AG08395 (cell line): ENCODE measurements at regions not wholly inside any gene's neighbourhood (a gene's known extent, or its start where the extent isn't known, plus 50 kb on each side); places are given as distances from the start of the nearest gene placed in this dataset.
"Not testable (repeated sequence)": the region's sequence is repeated elsewhere in the genome, so short reads cannot be mapped to it uniquely, and the experiment has no call there.

Experiments used
- DNase-seq: peaks from one replicate; pipeline ENCODE4 v3.0.0; 2012; ENCODE audit warnings: mixed read lengths, low spot score

DNA sequence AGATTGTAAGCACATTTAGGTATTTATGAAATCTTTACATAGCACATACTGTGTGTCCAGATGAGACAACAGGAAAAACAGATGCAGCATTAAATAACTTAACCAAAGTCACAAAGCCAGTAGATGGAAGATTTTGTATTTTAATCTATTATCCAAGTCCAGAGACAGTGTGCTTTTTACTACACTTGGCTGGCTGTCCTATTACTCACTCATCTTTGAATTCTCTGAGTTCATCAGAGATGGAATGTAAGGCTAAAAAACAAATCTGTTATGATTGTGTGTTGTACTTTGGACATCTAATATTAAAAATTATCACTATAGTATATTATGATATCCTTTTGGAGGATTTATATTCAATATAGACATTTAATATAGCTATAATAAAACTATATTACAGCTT is 1189.4 kb downstream of the DSC3 start:
- no peak for DNase-seq

- DNase-seq, result no peak
These were observed 1193.4 kb downstream of the DSC3 start for GRCh38 chr18:29849144-29849543.

DNA sequence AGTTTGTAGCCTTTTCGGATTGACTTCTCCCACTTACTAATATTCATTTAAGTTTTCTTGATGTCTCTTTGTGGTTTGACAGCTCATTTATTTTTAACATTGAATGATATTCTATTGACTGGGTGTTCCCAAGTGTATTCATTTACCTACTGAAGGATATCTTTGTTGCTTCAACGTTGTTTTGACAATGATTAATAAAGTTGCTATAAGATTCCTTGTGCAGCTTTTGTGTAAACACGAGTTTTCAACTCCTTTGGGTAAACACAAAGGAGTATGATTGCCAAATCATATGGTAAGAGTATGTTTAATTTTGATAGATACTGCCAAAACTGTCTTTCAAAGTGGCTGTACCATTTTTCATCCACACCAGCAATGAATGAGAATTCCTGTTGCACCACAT is 1200.9 kb downstream of the DSC3 start:
- DNase-seq, result no peak

GRCh38 chr18:29840089-29840488 is 1202.5 kb downstream of the DSC3 start:
- no peak for DNase-seq

GRCh38 chr18:29838961-29839360 is 1203.6 kb downstream of the DSC3 start:
- DNase-seq, result not testable (repeated sequence)

DNA sequence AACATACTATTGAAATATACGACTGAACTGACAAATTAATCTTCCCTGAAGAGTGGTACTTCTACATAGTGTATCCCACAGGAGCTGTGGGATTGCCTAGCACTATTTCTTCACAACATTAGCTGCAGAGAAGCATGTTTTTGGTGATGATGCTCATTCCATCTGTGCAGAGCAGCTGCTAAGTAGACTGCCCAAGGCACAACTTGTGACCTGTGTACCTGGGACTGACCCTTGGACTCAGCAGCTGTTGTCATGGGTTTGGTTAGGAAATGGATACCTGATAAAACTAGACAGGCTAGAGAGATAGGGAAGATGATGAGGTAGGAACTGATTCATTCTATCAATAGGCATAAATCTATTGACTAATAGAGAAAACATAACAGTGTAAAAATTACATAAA is 1204.0 kb downstream of the DSC3 start:
- DNase-seq, result no peak

DNA sequence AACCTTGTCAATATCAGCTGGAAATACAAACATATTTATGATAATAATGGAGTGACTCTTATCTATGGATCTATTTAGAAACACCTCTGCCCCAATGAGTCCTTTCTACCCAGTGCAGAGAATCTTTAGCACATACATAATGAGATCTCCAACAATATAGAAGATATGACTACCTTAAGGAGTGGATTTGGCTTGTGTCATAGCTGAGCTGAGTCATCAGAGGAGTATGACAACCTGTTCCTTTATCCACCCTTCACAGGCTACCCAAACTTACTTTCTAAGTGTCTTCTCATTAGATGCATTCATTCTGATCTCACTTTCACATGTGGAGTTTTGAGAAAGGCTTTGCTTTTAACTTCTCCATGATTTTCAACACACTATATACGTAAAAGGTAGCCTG is 1218.9 kb downstream of the DSC3 start:
- DNase-seq, result no peak

GRCh38 chr18:29821544-29821943 is 1221.0 kb downstream of the DSC3 start:
- no peak for DNase-seq

DNA sequence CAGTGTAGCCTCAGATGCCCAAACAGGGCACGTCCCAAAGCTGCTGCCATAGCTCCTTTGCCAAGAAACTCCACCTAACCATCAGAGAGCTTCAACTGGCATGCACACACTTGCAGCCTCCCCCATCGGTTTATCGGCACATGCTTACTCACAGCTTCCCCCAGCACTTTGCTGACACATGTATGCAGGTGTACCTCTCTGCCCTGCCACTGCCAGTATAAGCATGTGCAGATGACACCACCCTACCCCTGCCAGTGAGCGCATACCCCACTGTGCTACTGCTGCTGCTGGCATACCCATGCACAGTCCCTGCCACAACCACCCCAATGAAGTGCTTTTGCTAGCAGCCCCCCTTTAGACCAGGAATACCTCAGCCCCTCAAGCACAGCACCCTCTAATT is 1231.0 kb downstream of the DSC3 start:
- DNase-seq, result no peak

- no peak for DNase-seq
These were observed 1261.7 kb downstream of the DSC3 start for GRCh38 chr18:29780816-29781215.

DNA sequence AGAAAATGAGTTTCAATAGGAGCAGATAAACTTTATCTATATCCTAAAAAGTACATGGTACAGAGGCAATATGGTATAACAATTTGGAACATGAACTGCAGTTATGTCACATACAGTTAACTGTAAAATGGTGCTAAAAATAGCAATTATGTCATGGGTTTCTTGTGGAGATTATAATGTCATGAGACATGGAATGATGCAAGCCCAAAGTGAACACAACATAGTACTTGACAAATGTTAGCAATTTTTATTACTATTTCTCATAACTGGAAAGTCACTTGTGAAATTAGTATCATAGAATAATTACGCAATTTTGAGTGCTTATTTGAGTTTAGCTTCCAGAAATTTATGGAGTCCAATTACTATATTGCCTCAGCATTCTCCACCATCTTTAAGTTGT is 1263.4 kb downstream of the DSC3 start:
- DNase-seq, result no peak

DNA sequence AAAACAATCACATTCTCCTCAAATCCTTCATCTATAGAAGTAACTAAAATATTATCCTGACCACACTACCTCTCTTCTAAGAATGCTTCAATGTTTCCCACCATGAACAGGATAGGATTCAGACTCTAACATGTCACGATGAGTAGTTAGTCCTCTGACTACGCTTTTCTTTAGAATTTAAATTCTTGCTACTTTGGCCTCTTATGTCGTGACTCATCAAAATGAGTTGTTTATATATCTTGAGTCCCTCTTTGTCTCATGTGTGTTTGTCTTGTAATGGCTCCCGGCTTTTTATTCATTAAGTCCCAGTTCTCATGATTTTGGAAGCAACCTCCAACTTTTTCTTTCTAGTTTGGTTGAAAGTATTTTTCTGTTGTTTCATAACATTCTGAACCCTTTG is 1289.2 kb downstream of the DSC3 start:
- no peak for DNase-seq

- no peak for DNase-seq
These were observed 1292.8 kb downstream of the DSC3 start for GRCh38 chr18:29749704-29750103.

DNA sequence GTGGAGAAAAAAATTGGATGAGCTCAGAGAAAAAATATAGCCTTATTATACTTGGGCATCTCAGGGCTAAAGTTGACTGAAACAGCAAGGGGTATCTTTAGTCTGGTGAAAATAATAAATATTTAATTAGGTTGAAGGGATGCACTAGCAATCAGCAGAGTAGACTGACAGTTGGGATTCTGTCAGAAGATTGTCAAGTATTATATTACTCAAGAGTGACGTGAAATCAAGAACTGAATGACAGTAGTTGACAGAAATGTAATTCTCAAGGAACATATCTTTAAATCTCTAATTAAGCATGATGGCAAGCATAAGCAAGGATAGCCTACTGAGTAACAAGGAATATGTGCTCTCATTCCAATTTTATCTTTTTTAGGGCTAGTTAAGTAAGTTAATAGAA is 1301.1 kb downstream of the DSC3 start:
- DNase-seq, result no peak

GRCh38 chr18:29737620-29738019 is 1304.9 kb downstream of the DSC3 start:
- DNase-seq, result no peak

DNA sequence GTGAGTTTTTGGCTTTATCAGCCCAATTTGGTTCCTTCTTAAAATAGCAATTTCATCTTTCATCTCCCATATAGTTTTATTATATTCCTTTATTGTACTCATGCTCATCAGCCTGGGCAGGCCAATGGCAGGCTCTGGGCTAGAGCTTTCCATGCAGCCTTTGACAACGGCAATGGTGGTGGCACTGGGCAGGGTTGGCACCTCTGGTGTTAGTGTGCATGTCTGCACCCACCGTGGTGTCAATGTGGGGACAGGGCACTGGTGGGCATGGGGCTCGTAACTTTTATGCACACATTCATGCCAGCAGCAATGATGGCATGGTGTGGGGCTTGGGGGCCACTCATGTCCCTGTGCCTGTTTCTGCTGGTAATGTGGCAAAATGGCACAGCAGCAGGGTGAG is 1305.4 kb downstream of the DSC3 start:
- no peak for DNase-seq

- DNase-seq, result no peak
These were observed 1312.5 kb downstream of the DSC3 start for GRCh38 chr18:29730073-29730472.

DNA sequence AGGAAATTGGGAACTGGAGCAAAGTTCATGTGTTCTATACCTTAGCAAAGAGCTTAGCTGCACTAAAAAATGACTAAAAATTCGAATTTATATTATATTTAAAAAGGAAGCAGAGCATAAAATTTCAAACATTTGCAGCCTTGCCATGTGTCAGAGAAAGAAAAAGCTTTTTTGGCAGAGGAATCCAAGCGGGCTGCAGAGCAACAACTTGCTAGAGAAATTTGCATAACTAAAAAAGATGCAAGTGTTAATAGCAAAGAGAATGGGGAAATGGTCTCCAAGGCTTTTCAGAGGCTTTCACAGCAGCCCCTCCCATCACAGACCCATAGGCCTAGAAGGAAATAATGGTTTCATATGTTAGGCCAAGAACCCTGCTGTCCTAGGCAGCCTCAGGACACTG is 1315.9 kb downstream of the DSC3 start:
- DNase-seq, result no peak

DNA sequence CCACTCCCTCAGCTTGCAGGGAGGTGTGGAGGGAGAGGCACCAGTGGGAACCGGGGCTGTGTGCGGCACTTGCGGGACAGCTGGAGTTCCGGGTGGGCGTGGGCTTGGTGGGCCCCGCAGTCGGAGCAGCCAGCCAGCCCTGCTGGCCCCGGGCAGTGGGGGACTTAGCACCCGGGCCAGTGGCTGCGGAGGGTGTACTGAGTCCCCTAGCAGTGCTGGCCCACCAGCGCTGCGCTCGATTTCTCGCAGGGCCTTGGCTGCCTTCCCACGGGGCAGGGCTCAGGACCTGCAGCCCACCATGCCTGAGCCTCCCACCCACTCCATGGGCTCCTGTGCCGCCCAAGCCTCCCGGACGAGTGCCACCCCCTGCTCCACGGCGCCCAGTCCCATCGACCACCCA is 1319.1 kb downstream of the DSC3 start:
- DNase-seq, result not testable (repeated sequence)

- DNase-seq, result not testable (repeated sequence)
These were observed 1326.6 kb downstream of the DSC3 start for GRCh38 chr18:29715960-29716359.

DNA sequence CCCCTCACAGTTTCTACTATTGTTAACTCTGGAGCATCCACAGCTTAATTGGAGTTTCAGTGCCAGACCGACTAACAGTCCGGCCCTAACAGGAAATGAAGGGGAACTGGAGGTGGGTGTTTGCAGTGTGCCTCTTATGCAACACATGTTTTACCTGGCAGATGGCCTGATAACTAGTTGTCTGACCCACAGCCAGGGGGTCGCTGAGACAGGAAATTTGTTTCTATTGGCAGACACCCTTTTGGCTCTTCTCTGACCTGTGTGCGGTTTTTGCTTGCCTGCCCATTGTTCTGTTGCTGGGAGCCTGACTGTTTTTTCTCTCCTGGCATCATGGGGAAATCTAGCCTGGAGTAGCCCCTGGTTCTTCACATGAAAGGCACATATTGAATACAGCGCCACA is 1329.8 kb downstream of the DSC3 start:
- no peak for DNase-seq

DNA sequence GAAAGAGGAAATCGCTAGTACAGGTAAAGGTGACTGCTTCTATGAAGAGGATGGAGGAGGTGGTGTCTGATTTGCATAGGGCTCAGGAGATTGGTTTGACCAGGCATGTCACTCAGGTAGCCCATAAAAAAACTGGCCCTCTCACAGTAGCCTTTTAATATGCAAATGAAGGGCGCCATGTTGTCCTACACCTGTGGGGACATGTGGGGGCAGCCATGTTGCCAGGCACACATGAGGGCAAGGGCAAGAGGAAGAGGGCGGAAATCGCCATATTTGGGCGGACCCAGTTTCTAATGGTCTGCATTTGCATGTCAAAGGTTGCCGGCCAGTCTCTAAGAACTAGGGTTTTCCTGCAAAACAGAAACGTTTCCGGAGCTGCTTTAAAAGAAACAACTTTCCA is 1330.6 kb downstream of the DSC3 start:
- DNase-seq, result no peak

DNA sequence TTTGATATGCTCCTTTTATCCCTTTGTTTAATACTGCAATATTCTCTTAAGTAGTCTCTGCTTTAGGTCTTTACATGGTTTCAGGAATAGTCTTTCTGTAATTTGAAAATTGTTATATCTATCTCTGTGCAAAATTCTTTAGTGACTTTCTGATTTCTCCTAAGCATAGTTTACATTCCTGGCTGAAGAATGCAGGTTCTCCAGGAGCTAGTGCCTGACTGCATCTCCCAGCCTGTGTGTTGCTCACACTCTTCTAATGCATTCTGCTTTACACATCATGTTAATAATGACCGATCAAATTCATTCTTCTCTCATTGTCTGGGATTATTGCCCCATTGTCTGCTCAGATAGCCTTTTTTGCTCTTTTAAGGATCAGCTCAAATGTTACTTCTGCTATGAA is 1349.2 kb downstream of the DSC3 start:
- no peak for DNase-seq

DNA sequence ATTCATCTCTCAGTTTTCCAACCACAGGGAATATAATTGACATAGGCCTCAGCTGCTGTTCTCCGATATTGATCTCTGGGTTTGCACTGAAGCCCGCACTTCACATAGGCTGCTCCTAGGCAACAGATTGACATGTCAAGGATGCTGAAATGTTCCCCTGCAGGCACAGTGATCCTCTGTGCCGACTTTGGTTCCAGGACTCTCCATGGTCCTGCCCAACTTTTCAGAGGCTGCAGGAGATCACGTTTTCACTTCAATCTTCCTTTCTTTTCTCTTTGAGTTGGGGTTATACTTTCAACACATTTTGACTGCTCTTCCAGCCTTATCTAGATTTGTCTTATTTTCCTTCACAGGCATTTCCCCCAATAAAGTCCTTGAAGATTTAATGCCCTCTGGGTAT is 1361.0 kb downstream of the DSC3 start:
- no peak for DNase-seq
